ENCODE measurements at regions not wholly inside any gene's neighbourhood (a gene's known extent, or its start where the extent isn't known, plus 50 kb on each side); places are given as distances from the start of the nearest gene placed in this dataset.
A peak's percentile ranks its signal among the peaks of the same experiment; 100 is the strongest.

DNA sequence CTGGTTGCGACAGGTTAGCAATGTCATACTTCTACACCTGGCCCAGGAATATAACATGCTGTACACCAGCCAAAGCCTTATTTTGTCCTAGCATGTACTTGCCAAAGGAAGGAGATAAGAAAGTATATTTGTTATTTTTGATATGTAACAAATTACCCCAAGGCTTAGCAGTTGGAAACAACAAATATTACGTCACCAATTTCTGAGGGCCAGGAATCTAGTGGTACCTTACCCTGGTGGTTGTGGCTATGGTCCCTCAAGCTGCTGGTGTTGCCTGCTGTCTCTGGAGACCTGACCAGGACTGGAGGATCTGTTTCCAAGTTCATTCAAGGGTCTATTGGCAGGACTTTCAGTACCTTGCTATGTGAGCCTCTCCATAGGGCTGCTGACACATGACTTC is 135.5 kb upstream of the BANK1 start:
- Histone ChIP-seq H3K23ac (ENCODE audit: low read length) (no peak overlapping the region), H3K4me3 (ENCODE audit: low read length) (no peak overlapping the region), H3K4me1 (ENCODE audit: control insufficient read depth, low read depth, low read length) (no peaks in the 10 kb centered on the region), H3K4ac (ENCODE audit: low read depth, low read length) (no peak overlapping the region), H4K8ac (ENCODE audit: low read depth, low read length) (no peak overlapping the region), H3K36me3 (ENCODE audit: control insufficient read depth, insufficient read depth, low read length) (no peaks in the 10 kb centered on the region), H2AK5ac (ENCODE audit: low read length) (no peak overlapping the region), H3K79me2 (ENCODE audit: control insufficient read depth, insufficient read depth, low read length) (no peaks in the 10 kb centered on the region), H3K27me3 (ENCODE audit: insufficient read depth, low read length, poor library complexity) (no peaks in the 10 kb centered on the region), H2BK120ac (ENCODE audit: low read depth, low read length) (no peak overlapping the region), H3K56ac (ENCODE audit: low read length) (no peak overlapping the region), H4K5ac (ENCODE audit: low read length) (no peak overlapping the region), H2BK5ac (ENCODE audit: low read length) (no peak overlapping the region), H3K9ac (ENCODE audit: low read length) (no peak overlapping the region), H3K4me2 (ENCODE audit: low read length) (no peak overlapping the region), H3K18ac (ENCODE audit: low read length) (no peak overlapping the region), H2BK15ac (replicated peaks; ENCODE audit: low read depth) (no peak overlapping the region), H3K27ac (ENCODE audit: low read depth, low read length) (no peak overlapping the region), H3K79me1 (ENCODE audit: low read length) (no peaks in the 10 kb centered on the region)
- DNase-seq = no peak
- WGBS (ENCODE audit: extremely low coverage, insufficient coverage, low lambda C conversion rate) = no CpG with 5 or more reads among the region's 2 CpGs

DNA sequence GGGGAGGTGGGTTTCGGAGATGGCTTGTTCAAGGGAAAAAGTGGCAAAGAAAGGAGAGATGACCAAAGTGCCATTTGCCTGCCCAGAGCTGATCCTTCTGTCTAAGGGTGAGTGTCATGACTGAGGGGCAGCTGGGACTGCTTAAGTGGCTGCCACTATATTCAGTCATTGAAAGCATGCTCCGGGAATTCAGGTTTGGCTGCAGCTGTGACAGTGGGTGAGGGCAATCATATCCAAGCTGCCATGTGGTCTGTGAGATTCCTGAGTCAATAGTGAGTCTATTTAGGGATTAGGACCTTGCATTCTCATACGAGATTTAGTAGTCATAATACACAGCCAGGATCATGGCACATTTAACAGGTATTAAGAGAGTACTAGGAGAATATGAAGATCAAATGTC is 138.8 kb upstream of the BANK1 start:
- Histone ChIP-seq H3K4me1 (ENCODE audit: control insufficient read depth, low read depth, low read length) (no peaks in the 10 kb centered on the region), H3K79me2 (ENCODE audit: control insufficient read depth, insufficient read depth, low read length) (no peaks in the 10 kb centered on the region), H2AK5ac (ENCODE audit: low read length) (no peak overlapping the region), H3K4ac (ENCODE audit: low read depth, low read length) (peak overlapping the region; percentile 43), H4K8ac (ENCODE audit: low read depth, low read length) (no peak overlapping the region), H3K27me3 (ENCODE audit: insufficient read depth, low read length, poor library complexity) (no peaks in the 10 kb centered on the region), H4K5ac (ENCODE audit: low read length) (no peak overlapping the region), H3K27ac (ENCODE audit: low read depth, low read length) (no peak overlapping the region), H2BK15ac (replicated peaks; ENCODE audit: low read depth) (no peak overlapping the region), H3K4me2 (ENCODE audit: low read length) (no peak overlapping the region), H3K4me3 (ENCODE audit: low read length) (no peak overlapping the region), H2BK5ac (ENCODE audit: low read length) (no peak overlapping the region), H3K18ac (ENCODE audit: low read length) (no peak overlapping the region), H3K9ac (ENCODE audit: low read length) (no peak overlapping the region), H3K56ac (ENCODE audit: low read length) (no peak overlapping the region), H3K79me1 (ENCODE audit: low read length) (no peaks in the 10 kb centered on the region), H3K36me3 (ENCODE audit: control insufficient read depth, insufficient read depth, low read length) (no peaks in the 10 kb centered on the region), H3K23ac (ENCODE audit: low read length) (no peak overlapping the region), H2BK120ac (ENCODE audit: low read depth, low read length) (no peak overlapping the region)
- WGBS (ENCODE audit: extremely low coverage, insufficient coverage, low lambda C conversion rate) = no CpG with 5 or more reads among the region's 3 CpGs
- no peak for DNase-seq

DNA sequence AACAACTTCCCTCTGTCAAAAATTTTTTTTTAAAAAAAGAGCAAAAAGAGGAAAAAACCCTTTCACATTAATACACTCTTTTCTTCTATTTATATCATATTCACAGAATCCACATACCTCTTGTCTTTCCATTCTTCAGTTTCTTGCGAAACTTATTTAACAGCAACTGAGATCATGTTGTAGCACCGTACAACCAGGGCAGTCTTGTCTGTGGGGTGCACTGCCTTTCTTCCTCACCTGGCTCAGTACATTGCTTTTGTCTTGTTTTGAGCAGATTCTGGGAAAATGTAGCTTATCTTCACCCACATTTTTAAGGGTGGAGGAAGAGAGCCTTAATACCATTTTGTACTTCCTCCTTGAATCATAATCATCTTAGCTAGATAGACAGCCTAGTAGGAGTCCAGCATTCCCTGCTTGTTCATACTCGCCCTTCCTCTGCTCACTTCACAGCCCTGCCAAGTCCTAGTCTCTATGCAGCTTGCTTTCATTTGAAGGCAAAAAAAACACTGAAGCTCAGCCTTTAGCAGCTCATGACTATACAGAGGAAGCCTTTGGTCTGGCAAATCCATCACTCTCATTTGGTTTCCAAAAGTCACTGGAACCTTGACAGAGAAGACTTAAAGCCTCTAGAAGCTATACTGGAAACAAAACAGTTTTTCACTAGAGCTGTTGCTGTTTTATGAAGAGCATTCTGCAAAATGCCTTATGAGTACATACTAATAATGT is 140.6 kb upstream of the BANK1 start:
- no peaks in the 10 kb centered on the region for H3K79me1 ChIP-seq (ENCODE audit: low read length)
- H4K8ac ChIP-seq (ENCODE audit: low read depth, low read length) = no peak overlapping the region
- no peaks in the 10 kb centered on the region for H3K27me3 ChIP-seq (ENCODE audit: insufficient read depth, low read length, poor library complexity)
- no peak overlapping the region for H3K4me2 ChIP-seq (ENCODE audit: low read length)
- no peak overlapping the region for H3K9ac ChIP-seq (ENCODE audit: low read length)
- no peak overlapping the region for H4K5ac ChIP-seq (ENCODE audit: low read length)
- no peak overlapping the region for H2AK5ac ChIP-seq (ENCODE audit: low read length)
- 100% methylated on average over 1 of the region's 3 CpGs for WGBS (ENCODE audit: extremely low coverage, insufficient coverage, low lambda C conversion rate)
- no peak overlapping the region for H2BK5ac ChIP-seq (ENCODE audit: low read length)
- H3K4ac ChIP-seq (ENCODE audit: low read depth, low read length) = no peak overlapping the region
- H3K18ac ChIP-seq (ENCODE audit: low read length) = no peak overlapping the region
- H3K79me2 ChIP-seq (ENCODE audit: control insufficient read depth, insufficient read depth, low read length) = no peaks in the 10 kb centered on the region
- no peaks in the 10 kb centered on the region for H3K36me3 ChIP-seq (ENCODE audit: control insufficient read depth, insufficient read depth, low read length)
- no peak overlapping the region for H2BK15ac ChIP-seq (replicated peaks; ENCODE audit: low read depth)
- H3K23ac ChIP-seq (ENCODE audit: low read length) = no peak overlapping the region
- no peak overlapping the region for H3K4me3 ChIP-seq (ENCODE audit: low read length)
- H3K4me1 ChIP-seq (ENCODE audit: control insufficient read depth, low read depth, low read length) = no peaks in the 10 kb centered on the region
- H3K56ac ChIP-seq (ENCODE audit: low read length) = no peak overlapping the region
- no peak for DNase-seq
- H3K27ac ChIP-seq (ENCODE audit: low read depth, low read length) = no peak overlapping the region
- H2BK120ac ChIP-seq (ENCODE audit: low read depth, low read length) = no peak overlapping the region

- Histone ChIP-seq H3K4me1 (ENCODE audit: control insufficient read depth, low read depth, low read length) (peaks cover 4% of the 10 kb centered on the region), H4K8ac (ENCODE audit: low read depth, low read length) (no peak overlapping the region), H3K27ac (ENCODE audit: low read depth, low read length) (no peak overlapping the region), H2BK15ac (replicated peaks; ENCODE audit: low read depth) (no peak overlapping the region), H3K23ac (ENCODE audit: low read length) (no peak overlapping the region), H3K36me3 (ENCODE audit: control insufficient read depth, insufficient read depth, low read length) (no peaks in the 10 kb centered on the region), H3K56ac (ENCODE audit: low read length) (peak overlapping the region; percentile 45), H2AK5ac (ENCODE audit: low read length) (no peak overlapping the region), H4K5ac (ENCODE audit: low read length) (no peak overlapping the region), H3K4me3 (ENCODE audit: low read length) (no peak overlapping the region), H3K4ac (ENCODE audit: low read depth, low read length) (no peak overlapping the region), H3K27me3 (ENCODE audit: insufficient read depth, low read length, poor library complexity) (no peaks in the 10 kb centered on the region), H2BK5ac (ENCODE audit: low read length) (no peak overlapping the region), H3K18ac (ENCODE audit: low read length) (no peak overlapping the region), H3K79me2 (ENCODE audit: control insufficient read depth, insufficient read depth, low read length) (no peaks in the 10 kb centered on the region), H3K4me2 (ENCODE audit: low read length) (no peak overlapping the region), H2BK120ac (ENCODE audit: low read depth, low read length) (no peak overlapping the region), H3K79me1 (ENCODE audit: low read length) (no peaks in the 10 kb centered on the region), H3K9ac (ENCODE audit: low read length) (no peak overlapping the region)
- DNase-seq = peak; percentile 54
Observed at GRCh38 chr4:101647710-101648034, 142.9 kb upstream of the BANK1 start.

GRCh38 chr4:101644516-101644915 is 146.0 kb upstream of the BANK1 start:
- no peak overlapping the region for H2AK5ac ChIP-seq (ENCODE audit: low read length)
- H3K4me3 ChIP-seq (ENCODE audit: low read length) = no peak overlapping the region
- no peaks in the 10 kb centered on the region for H3K36me3 ChIP-seq (ENCODE audit: control insufficient read depth, insufficient read depth, low read length)
- no peak overlapping the region for H4K8ac ChIP-seq (ENCODE audit: low read depth, low read length)
- WGBS (ENCODE audit: extremely low coverage, insufficient coverage, low lambda C conversion rate) = no CpG with 5 or more reads among the region's 1 CpG
- no peak for DNase-seq
- no peak overlapping the region for H2BK120ac ChIP-seq (ENCODE audit: low read depth, low read length)
- no peak overlapping the region for H3K18ac ChIP-seq (ENCODE audit: low read length)
- H4K5ac ChIP-seq (ENCODE audit: low read length) = no peak overlapping the region
- no peaks in the 10 kb centered on the region for H3K27me3 ChIP-seq (ENCODE audit: insufficient read depth, low read length, poor library complexity)
- H3K56ac ChIP-seq (ENCODE audit: low read length) = no peak overlapping the region
- no peak overlapping the region for H3K27ac ChIP-seq (ENCODE audit: low read depth, low read length)
- H2BK15ac ChIP-seq (replicated peaks; ENCODE audit: low read depth) = no peak overlapping the region
- no peak overlapping the region for H3K23ac ChIP-seq (ENCODE audit: low read length)
- H3K4me2 ChIP-seq (ENCODE audit: low read length) = no peak overlapping the region
- no peaks in the 10 kb centered on the region for H3K79me2 ChIP-seq (ENCODE audit: control insufficient read depth, insufficient read depth, low read length)
- H3K9ac ChIP-seq (ENCODE audit: low read length) = no peak overlapping the region
- H3K4ac ChIP-seq (ENCODE audit: low read depth, low read length) = no peak overlapping the region
- no peaks in the 10 kb centered on the region for H3K79me1 ChIP-seq (ENCODE audit: low read length)
- H2BK5ac ChIP-seq (ENCODE audit: low read length) = no peak overlapping the region
- peaks cover 4% of the 10 kb centered on the region for H3K4me1 ChIP-seq (ENCODE audit: control insufficient read depth, low read depth, low read length)

- Histone ChIP-seq H4K8ac (ENCODE audit: low read depth, low read length) (no peak overlapping the region), H3K79me1 (ENCODE audit: low read length) (no peaks in the 10 kb centered on the region), H3K56ac (ENCODE audit: low read length) (no peak overlapping the region), H4K5ac (ENCODE audit: low read length) (no peak overlapping the region), H3K9ac (ENCODE audit: low read length) (no peak overlapping the region), H3K18ac (ENCODE audit: low read length) (no peak overlapping the region), H3K4me2 (ENCODE audit: low read length) (no peak overlapping the region), H3K4me1 (ENCODE audit: control insufficient read depth, low read depth, low read length) (peaks cover 4% of the 10 kb centered on the region), H2BK120ac (ENCODE audit: low read depth, low read length) (no peak overlapping the region), H2BK15ac (replicated peaks; ENCODE audit: low read depth) (no peak overlapping the region), H3K23ac (ENCODE audit: low read length) (no peak overlapping the region), H3K4ac (ENCODE audit: low read depth, low read length) (no peak overlapping the region), H3K79me2 (ENCODE audit: control insufficient read depth, insufficient read depth, low read length) (no peaks in the 10 kb centered on the region), H2AK5ac (ENCODE audit: low read length) (no peak overlapping the region), H3K27me3 (ENCODE audit: insufficient read depth, low read length, poor library complexity) (no peaks in the 10 kb centered on the region), H3K4me3 (ENCODE audit: low read length) (no peak overlapping the region), H3K27ac (ENCODE audit: low read depth, low read length) (no peak overlapping the region), H3K36me3 (ENCODE audit: control insufficient read depth, insufficient read depth, low read length) (no peaks in the 10 kb centered on the region), H2BK5ac (ENCODE audit: low read length) (no peak overlapping the region)
- peak; percentile 5 for DNase-seq
- WGBS (ENCODE audit: extremely low coverage, insufficient coverage, low lambda C conversion rate) = no CpG with 5 or more reads among the region's 2 CpGs
Observed at GRCh38 chr4:101643186-101643837, 147.2 kb upstream of the BANK1 start.
